H1 (cell line): ENCODE measurements at regions not wholly inside any gene's neighbourhood (a gene's known extent, or its start where the extent isn't known, plus 50 kb on each side); places are given as distances from the start of the nearest gene placed in this dataset.

Experiments used
- CTCF ChIA-PET: fragments of 300-600 bp; sonication (Branson Sonifier 250); formaldehyde crosslinking; loops from one replicate; lab custom pipeline; 2021; ENCODE audit not compliant: partially characterized antibody; lab: Charles Lee
- POLR2A ChIA-PET: fragments of 300-600 bp; sonication (Branson Sonifier 250); formaldehyde crosslinking; loops from one replicate; lab custom pipeline; 2021; ENCODE audit warnings: inconsistent platforms; ENCODE audit not compliant: partially characterized antibody; lab: Charles Lee
- DNase-seq, 2 experiments: peaks; one replicate each; pipeline versions ENCODE4 v3.0.0 to v3.0.0-alpha.2; 2010 to 2022; ENCODE audit warnings: low spot score in 2 of 2, low read depth in 1 of 2, mixed read lengths in 1 of 2
- FAIRE-seq: peaks from 2 replicates; lab custom pipeline; 2011; peaks lifted over from hg19 to GRCh38; lab: Jason Lieb, UNC
- H2AFZ ChIP-seq: 2 replicates; pipeline ENCODE4 v1.8.1; 2012; ENCODE audit warnings: low read length, inconsistent platforms
- H2AK5ac ChIP-seq: 2 replicates; pipeline ENCODE4 v1.6.1; 2013; ENCODE audit warnings: low read depth, low read length
- H2BK120ac ChIP-seq: replicated peaks from 2 replicates; pipeline ENCODE3; 2013; ENCODE audit warnings: low read depth, low read length, inconsistent platforms
- H2BK12ac ChIP-seq: 2 replicates; pipeline ENCODE4 v1.6.1; 2013; ENCODE audit warnings: low read depth, low read length
- H2BK15ac ChIP-seq: 2 replicates; pipeline ENCODE4 v1.6.1; 2013; ENCODE audit warnings: low read length
- H2BK20ac ChIP-seq: 2 replicates; pipeline ENCODE4 v1.6.1; 2013; ENCODE audit warnings: low read length
- H2BK5ac ChIP-seq: 2 replicates; pipeline ENCODE4 v1.6.1; 2013; ENCODE audit warnings: low read depth, low read length
- H3K14ac ChIP-seq: 2 replicates; pipeline ENCODE4 v1.6.1; 2013; ENCODE audit warnings: inconsistent platforms; ENCODE audit not compliant: insufficient read length
- H3K18ac ChIP-seq: 2 replicates; pipeline ENCODE4 v1.6.1; 2013; ENCODE audit warnings: low read length; ENCODE audit errors: extremely low read depth
- H3K23ac ChIP-seq: 2 replicates; pipeline ENCODE4 v1.6.1; 2013; ENCODE audit warnings: inconsistent platforms; ENCODE audit not compliant: insufficient read length
- H3K23me2 ChIP-seq: 2 replicates; pipeline ENCODE4 v1.6.1; 2013; ENCODE audit warnings: low read depth, low read length
- H3K27ac ChIP-seq: 2 replicates; pipeline ENCODE4 v1.6.1; 2011; ENCODE audit warnings: low read depth, low read length, inconsistent platforms
- H3K27me3 ChIP-seq, 4 experiments: replicated peaks in 1 of 4; 1 replicate in 1 of 4; 2 replicates in 3 of 4; pipeline versions ENCODE4 v1.6.1 to v1.8.1; 2011 to 2013; ENCODE audit warnings: low read length in 3 of 4, mild to moderate bottlenecking in 3 of 4, inconsistent platforms in 2 of 4, mixed read lengths in 2 of 4, moderate library complexity in 1 of 4; ENCODE audit not compliant: control insufficient read depth in 3 of 4, insufficient read depth in 3 of 4; ENCODE audit errors: extremely low read depth in 1 of 4
- H3K36me3 ChIP-seq, 4 experiments: 2 replicates each; pipeline versions ENCODE4 v1.6.1 to v1.8.1; 2011 to 2013; ENCODE audit warnings: mild to moderate bottlenecking in 4 of 4, low read length in 3 of 4, moderate library complexity in 2 of 4, control low read depth in 1 of 4, inconsistent platforms in 1 of 4; ENCODE audit not compliant: insufficient read depth in 4 of 4, control insufficient read depth in 2 of 4
- H3K4ac ChIP-seq: replicated peaks from 2 replicates; pipeline ENCODE3; 2013; ENCODE audit warnings: low read length, low read depth, mixed read lengths, inconsistent platforms; ENCODE audit not compliant: insufficient read length
- H3K4me1 ChIP-seq, 4 experiments: replicated peaks in 1 of 4; 1 replicate in 1 of 4; 2 replicates in 3 of 4; pipeline versions ENCODE4 v1.6.1 to v1.8.1; 2011 to 2013; ENCODE audit warnings: low read length in 3 of 4, inconsistent platforms in 2 of 4, mixed read lengths in 1 of 4; ENCODE audit not compliant: insufficient read depth in 4 of 4, control insufficient read depth in 3 of 4
- H3K4me2 ChIP-seq, 2 experiments: 2 replicates each; pipeline versions ENCODE4 v1.6.1 to v1.8.1; 2011 to 2013; ENCODE audit warnings: low read depth in 2 of 2, low read length in 2 of 2, control low read depth in 1 of 2, inconsistent platforms in 1 of 2, mild to moderate bottlenecking in 1 of 2; ENCODE audit not compliant: insufficient read depth in 1 of 2
- H3K4me3 ChIP-seq, 4 experiments: fragments of 200-600, 300-600 bp in 1 of 4; sonication (generic), shearing (Covaris generic), sonication (Bioruptor Twin) in 1 of 4; 2 replicates each; pipeline versions ENCODE4 v1.5.1 to v1.8.1; 2011 to 2016; ENCODE audit warnings: low read length in 4 of 4, low read depth in 3 of 4, control low read depth in 2 of 4, inconsistent platforms in 2 of 4, mild to moderate bottlenecking in 2 of 4, mixed read lengths in 1 of 4, moderate library complexity in 1 of 4; ENCODE audit not compliant: insufficient read depth in 2 of 4; ENCODE audit errors: extremely low read depth in 1 of 4
- H3K56ac ChIP-seq: replicated peaks from 2 replicates; pipeline ENCODE3; 2013; ENCODE audit warnings: low read depth, mild to moderate bottlenecking, mixed read lengths, low read length, inconsistent platforms; ENCODE audit not compliant: insufficient read length
- H3K79me1 ChIP-seq: 2 replicates; pipeline ENCODE4 v1.6.1; 2013; ENCODE audit warnings: low read depth, low read length, control low read depth
- H3K79me2 ChIP-seq, 2 experiments: 2 replicates each; pipeline versions ENCODE4 v1.6.1 to v1.8.1; 2012 to 2013; ENCODE audit warnings: low read length in 2 of 2, mild to moderate bottlenecking in 2 of 2, inconsistent platforms in 1 of 2; ENCODE audit not compliant: insufficient read depth in 2 of 2, control insufficient read depth in 1 of 2
- H3K9ac ChIP-seq, 4 experiments: replicated peaks in 1 of 4; 1 replicate in 1 of 4; 2 replicates in 3 of 4; pipeline versions ENCODE4 v1.6.1 to v1.8.1; 2011 to 2013; ENCODE audit warnings: low read depth in 3 of 4, low read length in 3 of 4, control low read depth in 2 of 4, mild to moderate bottlenecking in 2 of 4, moderate library complexity in 2 of 4, inconsistent platforms in 1 of 4; ENCODE audit errors: extremely low read depth in 1 of 4
- H3K9me3 ChIP-seq, 2 experiments: 2 replicates each; pipeline versions ENCODE4 v1.6.1 to v1.8.1; 2012 to 2013; ENCODE audit warnings: mild to moderate bottlenecking in 2 of 2, moderate library complexity in 2 of 2, control low read depth in 1 of 2, inconsistent platforms in 1 of 2, low read depth in 1 of 2, low read length in 1 of 2, mixed read lengths in 1 of 2; ENCODE audit not compliant: insufficient read depth in 2 of 2
- H4K20me1 ChIP-seq, 2 experiments: replicated peaks in 1 of 2; 2 replicates each; pipeline versions ENCODE3 to v1.8.1; 2011 to 2013; ENCODE audit warnings: inconsistent platforms in 2 of 2, low read length in 2 of 2, mild to moderate bottlenecking in 1 of 2; ENCODE audit not compliant: insufficient read depth in 2 of 2, control insufficient read depth in 1 of 2
- H4K5ac ChIP-seq: 2 replicates; pipeline ENCODE4 v1.6.1; 2013; ENCODE audit warnings: low read length, low read depth, mixed read lengths, inconsistent platforms; ENCODE audit not compliant: insufficient read length
- H4K8ac ChIP-seq: 2 replicates; pipeline ENCODE4 v1.8.0; 2013; ENCODE audit warnings: mild to moderate bottlenecking, moderate library complexity, low read length, inconsistent platforms; ENCODE audit not compliant: insufficient read depth; ENCODE audit errors: extremely low read depth
- H4K91ac ChIP-seq: replicated peaks from 2 replicates; pipeline ENCODE3; 2013; ENCODE audit warnings: low read length, mixed read lengths, inconsistent platforms; ENCODE audit not compliant: insufficient read length
- CBX5 ChIP-seq: fragments of 300-800, 300-1000 bp; sonication (generic); IDR thresholded peaks from 2 replicates; pipeline ENCODE4 v1.7.1; 2016; ENCODE audit warnings: antibody characterized with exemption, low read length, low read depth
- KDM1A ChIP-seq: fragments of 200-600, 300-600 bp; sonication (generic); IDR thresholded peaks from 2 replicates; pipeline ENCODE4 v1.7.1; 2016; ENCODE audit warnings: mild to moderate bottlenecking, low read length, borderline replicate concordance
- POU5F1 ChIP-seq: IDR thresholded peaks from 2 replicates; pipeline ENCODE4 v1.6.1; 2011; ENCODE audit warnings: low read depth, mild to moderate bottlenecking, low read length, moderate library complexity
- SIN3A ChIP-seq, 2 experiments: IDR thresholded peaks in 1 of 2; conservative IDR thresholded peaks in 1 of 2; 2 replicates each; pipeline ENCODE4 v1.6.1; 2011 to 2012; ENCODE audit warnings: low read length in 2 of 2, improper control_type of control experiment in 1 of 2, low read depth in 1 of 2, mild to moderate bottlenecking in 1 of 2
- SIX5 ChIP-seq: IDR thresholded peaks from 2 replicates; pipeline ENCODE4 v1.6.1; 2011; ENCODE audit warnings: mild to moderate bottlenecking, low read depth, low read length
- SRF ChIP-seq: IDR thresholded peaks from 2 replicates; pipeline ENCODE4 v1.6.1; 2011; ENCODE audit warnings: mild to moderate bottlenecking, low read depth, low read length, moderate library complexity
- ZNF274 ChIP-seq: IDR thresholded peaks from 2 replicates; pipeline ENCODE4 v1.7.0; 2012; ENCODE audit warnings: low read length, borderline replicate concordance; ENCODE audit errors: extremely low read depth
- WGBS, 2 experiments: shearing (Covaris generic) in 1 of 2; methylation state at CpG; one replicate each; pipeline versions ENCODE4 v1.1.6 to v1.1.7; 2013 to 2015; ENCODE audit warnings: low lambda C conversion rate in 2 of 2, mixed read lengths in 2 of 2, inconsistent platforms in 1 of 2, low coverage in 1 of 2, missing lambda C conversion rate in 1 of 2; ENCODE audit not compliant: insufficient replicate concordance in 2 of 2, insufficient coverage in 1 of 2, insufficient read length in 1 of 2; ENCODE audit errors: extremely low coverage in 1 of 2, missing lambda C conversion rate in 1 of 2; 5-methylcytosine and 5-hydroxymethylcytosine counted together

DNA sequence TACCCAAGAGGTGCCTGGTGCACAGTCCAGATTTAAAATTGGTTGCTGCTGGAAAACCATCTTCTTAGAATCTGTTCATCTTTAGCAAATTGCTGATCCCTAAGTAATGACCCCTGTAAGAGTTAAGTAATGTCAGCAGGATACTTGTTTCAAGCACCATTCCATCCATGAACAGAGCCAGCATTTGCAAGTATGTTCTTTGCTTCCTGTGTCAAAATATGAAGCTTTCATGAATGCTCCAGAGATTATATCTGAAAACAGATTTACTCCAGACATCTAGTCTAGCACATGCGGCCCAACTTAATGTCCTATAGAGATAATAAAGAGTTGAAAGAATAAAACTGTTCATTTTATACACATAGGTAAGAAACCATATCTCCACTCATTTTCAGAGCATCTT is 98.7 kb upstream of the ZNF438 start:
- 92% methylated on average over 1 of the region's 1 CpG; no CpG with 5 or more reads in 1 of the 2 experiments for WGBS, 2 experiments
- FAIRE-seq, result no peak
- peaks cover 0 to 10% (median 0%) of the 10 kb centered on the region in 4 experiments; a peak in 1 of 7 replicates for H3K27me3 ChIP-seq
- no peaks in the 10 kb centered on the region for H4K20me1 ChIP-seq
- ChIA-PET CTCF (interaction anchor here (0.6 to 1.8 kb wide), 4 partner anchors 30 to 1045 kb away, joined by 3 to 5 read pairs (median 4); no protein-coding TSS in a partner anchor), POLR2A (no interaction called here)
- H3K9me3 ChIP-seq, result no peaks in the 10 kb centered on the region
- no peak overlapping the region for H3K9ac ChIP-seq
- H3K23me2 ChIP-seq, result peaks cover 5% of the 10 kb centered on the region; the same call in 1 of the 2 replicates
- no peak overlapping the region for H3K4ac ChIP-seq
- H4K8ac ChIP-seq, result no peak overlapping the region
- no peak overlapping the region for H2BK12ac ChIP-seq
- H3K36me3 ChIP-seq, result no peaks in the 10 kb centered on the region; a peak in 1 of 8 replicates
- no peak overlapping the region for H3K14ac ChIP-seq
- no peak overlapping the region for H2BK15ac ChIP-seq
- H3K4me1 ChIP-seq, result peaks cover 4 to 18% (median 10%) of the 10 kb centered on the region in 4 experiments
- no peaks in the 10 kb centered on the region for H3K79me1 ChIP-seq
- no peak overlapping the region for H3K27ac ChIP-seq
- H3K4me2 ChIP-seq, result no peak overlapping the region
- DNase-seq, result no peak
- no peak overlapping the region for H3K56ac ChIP-seq
- no peak overlapping the region for H3K4me3 ChIP-seq
- H2BK20ac ChIP-seq, result no peak overlapping the region
- no peak overlapping the region for H2BK5ac ChIP-seq
- H3K79me2 ChIP-seq, result no peaks in the 10 kb centered on the region
- no peak overlapping the region for H3K23ac ChIP-seq
- no peak overlapping the region for H2BK120ac ChIP-seq
- no peak overlapping the region for H3K18ac ChIP-seq
- H4K5ac ChIP-seq, result no peak overlapping the region
- H4K91ac ChIP-seq, result no peak overlapping the region
- no peak overlapping the region for H2AFZ ChIP-seq
- H2AK5ac ChIP-seq, result no peak overlapping the region
- TF ChIP-seq SIX5 (no peak), SRF (no peak), CBX5 (no peak), SIN3A (conservative IDR thresholded peaks at IDR 0.05 in 1 of 2, IDR thresholded peaks at IDR 0.05 in 1 of 2; ENCODE audit: low read depth in 1 of 2, low read length in 2 of 2) (no peak), ZNF274 (no peak), KDM1A (no peak), POU5F1 (no peak)
